ENCODE measurements at regions not wholly inside any gene's neighbourhood (a gene's known extent, or its start where the extent isn't known, plus 50 kb on each side); places are given as distances from the start of the nearest gene placed in this dataset.
A peak's percentile ranks its signal among the peaks of the same experiment; 100 is the strongest.
"Not testable (repeated sequence)": the region's sequence is repeated elsewhere in the genome, so short reads cannot be mapped to it uniquely, and the experiment has no call there.

- no peak for DNase-seq
- H3K27me3 ChIP-seq (ENCODE audit: insufficient read depth) = no peaks in the 10 kb centered on the region
- no peaks in the 10 kb centered on the region for H3K36me3 ChIP-seq (replicated peaks in 1 of 2; ENCODE audit: control insufficient read depth in 1 of 2, insufficient read depth in 2 of 2, low read length in 1 of 2)
- H3K9me2 ChIP-seq = no peaks in the 10 kb centered on the region
- H3K9ac ChIP-seq = no peak overlapping the region
- CTCF ChIA-PET = no interaction called here
- no peak overlapping the region for H3K4me3 ChIP-seq (ENCODE audit: low read depth in 2 of 2, low read length in 1 of 2)
- TF ChIP-seq TAF1 (IDR thresholded peaks at IDR 0.05; ENCODE audit: borderline replicate concordance, low read depth, low read length) = no peak
- TF ChIP-seq MAX (IDR thresholded peaks at IDR 0.05; ENCODE audit: low read depth) = no peak
- H3K4me2 ChIP-seq = no peak overlapping the region
- no peaks in the 10 kb centered on the region for H3K4me1 ChIP-seq (ENCODE audit: control insufficient read depth in 1 of 2, insufficient read depth in 2 of 2, low read depth in 1 of 2, low read length in 1 of 2)
- H3F3A ChIP-seq (replicated peaks; ENCODE audit: insufficient read depth) = no peaks in the 10 kb centered on the region
- no peaks in the 10 kb centered on the region for H3K79me2 ChIP-seq (ENCODE audit: insufficient read depth)
- no peak overlapping the region for H3K27ac ChIP-seq (ENCODE audit: low read depth in 2 of 2, low read length in 1 of 2)
- H3K9me3 ChIP-seq = no peaks in the 10 kb centered on the region
- WGBS (ENCODE audit: low lambda C conversion rate) = 48% methylated on average over 5 of the region's 6 CpGs
- no peaks in the 10 kb centered on the region; the same call in 1 of the 2 replicates for H4K20me1 ChIP-seq (ENCODE audit: insufficient read depth)
- POLR2A ChIA-PET = no interaction called here
- H2AFZ ChIP-seq (ENCODE audit: low read depth) = no peak overlapping the region
These were observed 156.5 kb downstream of the TTLL2 start for GRCh38 chr6:167481307-167481926.

GRCh38 chr6:167482801-167483200, 157.9 kb downstream of the TTLL2 start:
- CTCF ChIA-PET; H3K27ac ChIP-seq (ENCODE audit: low read depth in 2 of 2, low read length in 1 of 2); H3K27me3 ChIP-seq (ENCODE audit: insufficient read depth); H3K9me3 ChIP-seq; H3K4me1 ChIP-seq (ENCODE audit: control insufficient read depth in 1 of 2, insufficient read depth in 2 of 2, low read depth in 1 of 2, low read length in 1 of 2); POLR2A ChIA-PET; H3F3A ChIP-seq (replicated peaks; ENCODE audit: insufficient read depth); H3K9ac ChIP-seq; H2AFZ ChIP-seq (ENCODE audit: low read depth); H3K4me3 ChIP-seq (ENCODE audit: low read depth in 2 of 2, low read length in 1 of 2); H3K9me2 ChIP-seq; H3K4me2 ChIP-seq; H3K79me2 ChIP-seq (ENCODE audit: insufficient read depth); H3K36me3 ChIP-seq (replicated peaks in 1 of 2; ENCODE audit: control insufficient read depth in 1 of 2, insufficient read depth in 2 of 2, low read length in 1 of 2); H4K20me1 ChIP-seq (ENCODE audit: insufficient read depth); DNase-seq: not testable (repeated sequence)
- 7% methylated on average over 3 of the region's 3 CpGs for whole genome bisulfite sequencing (ENCODE audit: low lambda C conversion rate)

GRCh38 chr6:167485186-167485978, 160.5 kb downstream of the TTLL2 start:
- no peaks in the 10 kb centered on the region for H3K4me1 ChIP-seq (ENCODE audit: control insufficient read depth in 1 of 2, insufficient read depth in 2 of 2, low read depth in 1 of 2, low read length in 1 of 2)
- WGBS (ENCODE audit: low lambda C conversion rate) = 34% methylated on average over 16 of the region's 16 CpGs
- no peaks in the 10 kb centered on the region for H3F3A ChIP-seq (replicated peaks; ENCODE audit: insufficient read depth)
- H3K4me2 ChIP-seq = no peak overlapping the region
- TF ChIP-seq NRF1 (IDR thresholded peaks at IDR 0.05; ENCODE audit: low read depth, low read length) (no peak), RAD21 (IDR thresholded peaks at IDR 0.05; ENCODE audit: low read length) (peak; percentile 60), SMC3 (IDR thresholded peaks at IDR 0.05; ENCODE audit: low read depth, low read length) (peak; percentile 18; the same call in 1 of the 2 replicates)
- no peak overlapping the region for H2AFZ ChIP-seq (ENCODE audit: low read depth)
- ChIA-PET CTCF (interaction anchor here (0.7 to 2.4 kb wide), 9 partner anchors 9 to 422 kb away, joined by 3 to 16 read pairs (median 5); no protein-coding TSS in a partner anchor), POLR2A (no interaction called here)
- H3K27ac ChIP-seq (ENCODE audit: low read depth in 2 of 2, low read length in 1 of 2) = no peak overlapping the region
- no peak overlapping the region for H3K9ac ChIP-seq
- no peaks in the 10 kb centered on the region for H3K9me2 ChIP-seq
- H3K79me2 ChIP-seq (ENCODE audit: insufficient read depth) = no peaks in the 10 kb centered on the region
- DNase-seq = peak; percentile 58
- H3K4me3 ChIP-seq (ENCODE audit: low read depth in 2 of 2, low read length in 1 of 2) = no peak overlapping the region
- H3K9me3 ChIP-seq = no peaks in the 10 kb centered on the region
- H4K20me1 ChIP-seq (ENCODE audit: insufficient read depth) = no peaks in the 10 kb centered on the region; the same call in 1 of the 2 replicates
- H3K36me3 ChIP-seq (replicated peaks in 1 of 2; ENCODE audit: control insufficient read depth in 1 of 2, insufficient read depth in 2 of 2, low read length in 1 of 2) = no peaks in the 10 kb centered on the region
- no peaks in the 10 kb centered on the region for H3K27me3 ChIP-seq (ENCODE audit: insufficient read depth)

Measured in SK-N-SH (cell line).